CD4-positive, alpha-beta T cell treated with Interferon alpha-2 for 1 hour (primary cell): ENCODE measurements at regions not wholly inside any gene's neighbourhood (a gene's known extent, or its start where the extent isn't known, plus 50 kb on each side); places are given as distances from the start of the nearest gene placed in this dataset.
A peak's percentile ranks its signal among the peaks of the same experiment; 100 is the strongest.

Experiments used
- DNase-seq, 2 donors: peaks; one replicate each; pipeline ENCODE4 v3.0.0-alpha.2; 2020 to 2022

DNA sequence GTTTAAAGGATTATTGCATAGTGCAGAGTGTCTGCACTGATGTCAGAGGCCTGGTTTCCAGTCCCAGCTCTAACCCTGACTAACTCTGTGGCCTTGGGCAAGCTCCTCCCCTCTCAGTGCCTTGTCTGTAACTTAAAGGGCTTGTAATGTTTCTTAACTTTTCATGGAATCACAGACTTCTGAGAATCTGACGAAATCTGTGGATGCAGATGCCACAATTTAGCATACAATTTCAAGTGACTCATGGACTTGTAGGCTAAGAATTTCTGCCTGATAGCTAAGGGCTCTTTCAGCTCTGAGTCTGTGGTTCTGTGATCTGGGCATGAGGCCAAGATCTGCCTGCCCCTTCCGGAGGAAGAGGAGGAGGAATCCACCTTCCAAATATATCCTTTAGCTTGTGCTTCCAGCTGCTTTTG is 236.9 kb downstream of the AR start:
- DNase-seq = peak; percentile 3 to 40

DNA sequence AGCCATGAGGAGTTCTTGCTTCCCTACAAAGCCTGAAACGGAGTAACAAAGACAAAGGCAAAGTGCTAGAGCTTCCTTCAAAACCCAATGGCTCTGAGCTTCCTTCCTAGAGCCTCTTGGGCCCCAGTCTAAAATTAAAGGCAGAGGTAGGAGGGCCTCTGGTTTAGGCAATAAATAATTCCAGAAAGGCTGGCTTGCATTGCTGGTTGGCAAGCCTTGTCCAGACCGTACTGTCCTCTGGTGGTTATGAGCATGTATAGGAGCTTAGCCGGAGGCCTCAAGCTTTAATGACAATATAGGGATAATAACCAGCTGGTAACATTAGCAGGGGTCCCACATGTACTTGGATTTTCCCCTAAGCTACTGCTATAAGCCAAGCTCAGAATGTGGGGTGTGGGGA is 237.3 kb downstream of the AR start:
- DNase-seq = no peak

GRCh38 chrX:67784712-67785111 is 240.9 kb downstream of the AR start:
- no peak for DNase-seq

- no peak for DNase-seq
Observed at GRCh38 chrX:67787196-67787595, 243.4 kb downstream of the AR start.

GRCh38 chrX:67789536-67789935 is 245.7 kb downstream of the AR start:
- no peak for DNase-seq
